KMS-11 (cell line): ENCODE measurements at regions not wholly inside any gene's neighbourhood (a gene's known extent, or its start where the extent isn't known, plus 50 kb on each side); places are given as distances from the start of the nearest gene placed in this dataset.
A peak's percentile ranks its signal among the peaks of the same experiment; 100 is the strongest.
"Not testable (repeated sequence)": the region's sequence is repeated elsewhere in the genome, so short reads cannot be mapped to it uniquely, and the experiment has no call there.

ENCODE experiments used
- H2AFZ ChIP-seq: fragments of 200-600 bp; sonication (generic); 2 replicates; pipeline ENCODE4 v1.6.1; 2016; ENCODE audit warnings: antibody characterized with exemption, mixed run types, low read depth
- H3K27ac ChIP-seq: fragments of 200-600 bp; sonication (generic); 2 replicates; pipeline ENCODE4 v1.6.1; 2016; ENCODE audit warnings: mild to moderate bottlenecking, mixed run types
- H3K27me3 ChIP-seq: fragments of 200-600 bp; sonication (generic); 2 replicates; pipeline ENCODE4 v1.6.1; 2017; ENCODE audit warnings: mild to moderate bottlenecking, low read depth, mixed run types, moderate library complexity; ENCODE audit not compliant: insufficient read depth
- H3K36me3 ChIP-seq: fragments of 200-600 bp; sonication (generic); 2 replicates; pipeline ENCODE4 v1.6.1; 2017; ENCODE audit warnings: mild to moderate bottlenecking, mixed run types; ENCODE audit not compliant: insufficient read depth
- H3K4me1 ChIP-seq: fragments of 200-600 bp; sonication (generic); 2 replicates; pipeline ENCODE4 v1.6.1; 2016; ENCODE audit warnings: mild to moderate bottlenecking, low read depth, mixed run types; ENCODE audit not compliant: poor library complexity, severe bottlenecking
- H3K4me2 ChIP-seq: fragments of 200-600 bp; sonication (generic); 2 replicates; pipeline ENCODE4 v1.7.0; 2016; ENCODE audit warnings: mild to moderate bottlenecking, mixed run types
- H3K4me3 ChIP-seq: fragments of 200-600 bp; sonication (generic); IDR thresholded peaks from 2 replicates; pipeline ENCODE4 v1.6.1; 2017; ENCODE audit warnings: low read depth, low read length, mixed read lengths; ENCODE audit not compliant: insufficient read depth
- H3K79me2 ChIP-seq: fragments of 200-600 bp; sonication (generic); 2 replicates; pipeline ENCODE4 v1.6.1; 2016; ENCODE audit warnings: low read depth, mixed run types; ENCODE audit not compliant: insufficient read depth
- H3K9ac ChIP-seq: fragments of 200-600 bp; sonication (generic); 2 replicates; pipeline ENCODE4 v1.6.1; 2016; ENCODE audit warnings: mild to moderate bottlenecking, mixed run types
- H4K20me1 ChIP-seq: fragments of 200-600 bp; sonication (generic); 2 replicates; pipeline ENCODE4 v1.6.1; 2016; ENCODE audit warnings: mild to moderate bottlenecking, mixed run types; ENCODE audit not compliant: insufficient read depth
- CTCF ChIP-seq: fragments of 200-600 bp; sonication (generic); conservative IDR thresholded peaks from 2 replicates; pipeline ENCODE4 v1.6.1; 2017; ENCODE audit warnings: low read depth, mild to moderate bottlenecking, antibody characterized with exemption, low read length, moderate library complexity, mixed read lengths

GRCh38 chr2:83971547-83971946 is 487.5 kb downstream of the SUCLG1 start:
- H3K27me3 ChIP-seq = no peaks in the 10 kb centered on the region
- no peaks in the 10 kb centered on the region for H3K4me1 ChIP-seq
- no peak overlapping the region for H2AFZ ChIP-seq
- no peaks in the 10 kb centered on the region for H4K20me1 ChIP-seq
- no peak overlapping the region for H3K4me3 ChIP-seq
- H3K36me3 ChIP-seq = no peaks in the 10 kb centered on the region
- no peak for TF ChIP-seq CTCF
- H3K79me2 ChIP-seq = no peaks in the 10 kb centered on the region
- H3K4me2 ChIP-seq = no peak overlapping the region
- H3K9ac ChIP-seq = no peak overlapping the region
- no peak overlapping the region for H3K27ac ChIP-seq

GRCh38 chr2:83970217-83970929 is 488.7 kb downstream of the SUCLG1 start:
- no peaks in the 10 kb centered on the region for H3K27me3 ChIP-seq
- H3K36me3 ChIP-seq = no peaks in the 10 kb centered on the region
- no peak overlapping the region for H3K27ac ChIP-seq
- H2AFZ ChIP-seq = no peak overlapping the region
- H3K4me1 ChIP-seq = no peaks in the 10 kb centered on the region
- no peak overlapping the region for H3K4me2 ChIP-seq
- H3K79me2 ChIP-seq = no peaks in the 10 kb centered on the region
- no peaks in the 10 kb centered on the region for H4K20me1 ChIP-seq
- H3K9ac ChIP-seq = no peak overlapping the region
- no peak overlapping the region for H3K4me3 ChIP-seq
- TF ChIP-seq CTCF = no peak

DNA sequence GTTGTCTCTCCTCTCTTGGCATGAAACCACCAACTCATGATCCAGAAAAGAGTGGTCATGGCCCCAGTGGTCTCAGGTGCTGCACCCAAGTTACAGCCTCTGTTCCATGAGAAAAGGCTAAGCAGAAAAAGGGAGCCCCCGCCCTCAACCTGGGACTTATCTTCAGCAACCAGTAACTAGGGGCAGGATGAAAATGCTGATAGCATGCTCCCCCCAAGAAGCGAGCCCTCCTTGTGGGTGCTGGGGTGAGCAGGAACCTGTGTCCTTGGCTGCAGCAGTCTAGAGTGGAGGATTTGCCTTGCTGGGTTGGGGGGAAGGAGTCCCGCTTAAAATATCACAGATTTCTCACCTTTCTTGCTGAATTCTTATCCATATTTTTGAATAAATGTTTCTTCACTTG is 490.0 kb downstream of the SUCLG1 start:
- TF ChIP-seq CTCF = no peak
- no peak overlapping the region for H2AFZ ChIP-seq

DNA sequence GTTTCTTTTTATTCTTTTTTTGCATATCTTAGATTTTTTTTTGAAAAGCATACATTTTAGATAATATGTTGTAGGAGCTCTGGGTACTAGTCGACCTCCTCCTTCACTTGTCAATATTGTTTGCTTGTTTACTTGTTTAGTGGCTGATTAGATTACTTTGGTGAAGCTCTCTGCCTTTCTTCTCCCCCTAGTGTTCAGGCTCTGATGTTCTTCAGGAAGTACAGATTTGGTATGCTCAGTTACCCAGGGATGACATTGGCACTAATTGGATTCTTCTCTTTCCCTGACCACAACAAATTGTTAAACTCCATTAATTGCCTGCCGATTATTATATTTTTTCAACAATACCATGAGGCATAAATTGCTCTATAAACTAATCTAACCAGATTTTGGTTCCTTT is 491.2 kb downstream of the SUCLG1 start:
- H3K4me2 ChIP-seq = no peak overlapping the region
- H3K4me1 ChIP-seq = no peaks in the 10 kb centered on the region
- H3K27ac ChIP-seq = no peak overlapping the region
- H3K27me3 ChIP-seq = no peaks in the 10 kb centered on the region
- H2AFZ ChIP-seq = no peak overlapping the region
- H3K79me2 ChIP-seq = no peaks in the 10 kb centered on the region
- TF ChIP-seq CTCF = 0 out of 2 replicates have a peak, but pooled peaks have one; percentile 27
- H3K36me3 ChIP-seq = no peaks in the 10 kb centered on the region
- H4K20me1 ChIP-seq = no peaks in the 10 kb centered on the region
- H3K9ac ChIP-seq = no peak overlapping the region
- no peak overlapping the region for H3K4me3 ChIP-seq

More for the DNA sequence above, 490.0 kb downstream of the SUCLG1 start:
- Histone ChIP-seq H4K20me1 (no peaks in the 10 kb centered on the region), H3K27me3 (no peaks in the 10 kb centered on the region), H3K4me1 (no peaks in the 10 kb centered on the region), H3K4me3 (no peak overlapping the region), H3K9ac (no peak overlapping the region), H3K27ac (no peak overlapping the region), H3K79me2 (no peaks in the 10 kb centered on the region), H3K36me3 (no peaks in the 10 kb centered on the region), H3K4me2 (no peak overlapping the region)

DNA sequence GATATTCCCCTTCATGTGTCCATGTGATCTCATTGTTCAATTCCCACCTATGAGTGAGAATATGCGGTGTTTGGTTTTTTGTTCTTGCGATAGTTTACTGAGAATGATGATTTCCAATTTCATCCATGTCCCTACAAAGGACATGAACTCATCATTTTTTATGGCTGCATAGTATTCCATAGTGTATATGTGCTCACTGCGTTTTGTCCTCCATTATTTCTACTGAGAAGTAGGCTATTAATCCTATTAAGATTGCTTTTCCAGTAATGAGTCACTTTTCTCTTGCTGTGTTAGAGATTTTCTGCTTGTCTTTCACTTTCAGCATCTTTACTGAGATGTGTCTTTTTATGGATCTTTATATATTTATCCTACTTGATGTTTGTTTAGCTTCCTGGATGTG is 492.1 kb downstream of the SUCLG1 start:
- not testable (repeated sequence) for H3K4me1 ChIP-seq, H3K9ac ChIP-seq, H3K79me2 ChIP-seq

More for the DNA sequence above, 492.1 kb downstream of the SUCLG1 start:
- H3K4me3 ChIP-seq, H3K4me2 ChIP-seq, H2AFZ ChIP-seq, H4K20me1 ChIP-seq, H3K27me3 ChIP-seq, H3K36me3 ChIP-seq, H3K27ac ChIP-seq: not testable (repeated sequence)
